HEK293T (cell line): ENCODE measurements at regions not wholly inside any gene's neighbourhood (a gene's known extent, or its start where the extent isn't known, plus 50 kb on each side); places are given as distances from the start of the nearest gene placed in this dataset.

Source experiments
- BHLHE40 ChIP-seq: fragments of 450-650 bp; IDR thresholded peaks from 2 replicates; pipeline ENCODE4 v1.6.1; 2016; ENCODE audit warnings: mild to moderate bottlenecking, moderate library complexity, borderline replicate concordance
- CTBP1 ChIP-seq: fragments of 450-650 bp; IDR thresholded peaks from 2 replicates; pipeline ENCODE4 v1.6.1; 2016; ENCODE audit warnings: borderline replicate concordance
- ELF4 ChIP-seq: fragments of 450-650 bp; IDR thresholded peaks from 2 replicates; pipeline ENCODE4 v1.6.1; 2017; ENCODE audit warnings: antibody characterized with exemption
- FOXA1 ChIP-seq: fragments of 450-650 bp; IDR thresholded peaks from 2 replicates; pipeline ENCODE4 v1.6.1; 2016; ENCODE audit warnings: mild to moderate bottlenecking
- FOXK2 ChIP-seq: fragments of 450-650 bp; IDR thresholded peaks from 2 replicates; pipeline ENCODE4 v1.6.1; 2016; ENCODE audit warnings: mild to moderate bottlenecking
- FOXM1 ChIP-seq: fragments of 450-650 bp; IDR thresholded peaks from 2 replicates; pipeline ENCODE4 v1.6.1; 2017; ENCODE audit warnings: mild to moderate bottlenecking, borderline replicate concordance
- HDGF ChIP-seq: fragments of 450-650 bp; IDR thresholded peaks from 2 replicates; pipeline ENCODE4 v1.6.1; 2017; ENCODE audit warnings: antibody characterized with exemption, borderline replicate concordance
- L3MBTL2 ChIP-seq: fragments of 450-650 bp; conservative IDR thresholded peaks from 2 replicates; pipeline ENCODE4 v1.6.1; 2016; ENCODE audit warnings: mild to moderate bottlenecking
- NFRKB ChIP-seq: fragments of 450-650 bp; IDR thresholded peaks from 2 replicates; pipeline ENCODE4 v1.6.1; 2016; ENCODE audit warnings: mild to moderate bottlenecking, moderate library complexity
- PKNOX1 ChIP-seq: fragments of 450-650 bp; IDR thresholded peaks from 2 replicates; pipeline ENCODE4 v1.6.1; 2016
- SP1 ChIP-seq: fragments of 450-650 bp; IDR thresholded peaks from 2 replicates; pipeline ENCODE4 v1.6.1; 2017
- SUZ12 ChIP-seq: fragments of 450-650 bp; IDR thresholded peaks from 2 replicates; pipeline ENCODE4 v1.6.1; 2016; ENCODE audit warnings: mild to moderate bottlenecking
- TARDBP ChIP-seq: fragments of 450-650 bp; IDR thresholded peaks from 2 replicates; pipeline ENCODE4 v1.6.1; 2016

- TF ChIP-seq FOXK2 (no peak), TARDBP (no peak), FOXM1 (no peak), BHLHE40 (no peak), HDGF (no peak), CTBP1 (no peak), SP1 (no peak), NFRKB (no peak), L3MBTL2 (no peak), ELF4 (no peak), FOXA1 (no peak), PKNOX1 (0 out of 2 replicates have a peak, but pooled peaks have one; percentile 18), SUZ12 (no peak)
These were observed 100.4 kb upstream of the ZNF492 start for GRCh38 chr19:22533761-22534160.
